ENCODE measurements at regions not wholly inside any gene's neighbourhood (a gene's known extent, or its start where the extent isn't known, plus 50 kb on each side); places are given as distances from the start of the nearest gene placed in this dataset.

GRCh38 chr6:165974817-165975216 lies 192.8 kb downstream of the TBXT start:
- Histone ChIP-seq H3K27ac (ENCODE audit: low read length) (no peak overlapping the region), H3K79me2 (replicated peaks; ENCODE audit: insufficient read depth, low read length) (no peaks in the 10 kb centered on the region), H3F3A (ENCODE audit: insufficient read depth, low read length, poor library complexity, severe bottlenecking) (no peaks in the 10 kb centered on the region), H4K20me1 (ENCODE audit: insufficient read depth) (no peaks in the 10 kb centered on the region), H3K4me3 (ENCODE audit: low read length) (no peak overlapping the region), H3K9me3 (ENCODE audit: low read length) (no peaks in the 10 kb centered on the region), H3K9ac (ENCODE audit: low read length) (no peak overlapping the region), H2AFZ (ENCODE audit: low read depth, low read length) (no peak overlapping the region), H3K9me2 (ENCODE audit: insufficient read depth, low read length) (no peaks in the 10 kb centered on the region), H3K27me3 (ENCODE audit: insufficient read depth, low read depth, low read length) (no peaks in the 10 kb centered on the region), H3K36me3 (ENCODE audit: insufficient read depth, low read length) (no peaks in the 10 kb centered on the region), H3K4me2 (ENCODE audit: low read length) (no peak overlapping the region)
- TF ChIP-seq SMC3 (conservative IDR thresholded peaks at IDR 0.05; ENCODE audit: poor library complexity) (no peak), MXI1 (conservative IDR thresholded peaks at IDR 0.05; ENCODE audit: poor library complexity, severe bottlenecking) (no peak), POLR2AphosphoS5 (IDR thresholded peaks at IDR 0.05) (no peak), REST (IDR thresholded peaks at IDR 0.05; ENCODE audit: borderline replicate concordance) (no peak)

GRCh38 chr6:165973473-165973872 lies 194.2 kb downstream of the TBXT start:
- H3F3A ChIP-seq (ENCODE audit: insufficient read depth, low read length, poor library complexity, severe bottlenecking): no peaks in the 10 kb centered on the region
- TF ChIP-seq TAF1 (IDR thresholded peaks at IDR 0.05; ENCODE audit: low read depth): no peak
- no peak for TF ChIP-seq MXI1 (conservative IDR thresholded peaks at IDR 0.05; ENCODE audit: poor library complexity, severe bottlenecking)
- TF ChIP-seq RAD21 (conservative IDR thresholded peaks at IDR 0.05): no peak
- TF ChIP-seq CTCF (IDR thresholded peaks at IDR 0.05; ENCODE audit: poor library complexity, severe bottlenecking): no peak
- no peak for TF ChIP-seq EZH2 (IDR thresholded peaks at IDR 0.05; ENCODE audit: borderline replicate concordance, insufficient read depth, low read length, poor library complexity, severe bottlenecking)
- TF ChIP-seq EP300 (conservative IDR thresholded peaks at IDR 0.05; ENCODE audit: poor library complexity, severe bottlenecking): no peak
- TF ChIP-seq REST (IDR thresholded peaks at IDR 0.05; ENCODE audit: borderline replicate concordance): no peak
- no peak for TF ChIP-seq POLR2AphosphoS5 (IDR thresholded peaks at IDR 0.05)
- TF ChIP-seq SMC3 (conservative IDR thresholded peaks at IDR 0.05; ENCODE audit: poor library complexity): no peak
- no peaks in the 10 kb centered on the region for H3K79me2 ChIP-seq (replicated peaks; ENCODE audit: insufficient read depth, low read length)
- H3K27ac ChIP-seq (ENCODE audit: low read length): no peak overlapping the region
- H3K4me3 ChIP-seq (ENCODE audit: low read length): no peak overlapping the region
- no peaks in the 10 kb centered on the region for H3K9me2 ChIP-seq (ENCODE audit: insufficient read depth, low read length)
- H4K20me1 ChIP-seq (ENCODE audit: insufficient read depth): no peaks in the 10 kb centered on the region
- no peaks in the 10 kb centered on the region for H3K36me3 ChIP-seq (ENCODE audit: insufficient read depth, low read length)
- no peak overlapping the region for H2AFZ ChIP-seq (ENCODE audit: low read depth, low read length)
- no peaks in the 10 kb centered on the region for H3K27me3 ChIP-seq (ENCODE audit: insufficient read depth, low read depth, low read length)
- H3K9ac ChIP-seq (ENCODE audit: low read length): no peak overlapping the region
- H3K4me2 ChIP-seq (ENCODE audit: low read length): no peak overlapping the region
- no peaks in the 10 kb centered on the region for H3K9me3 ChIP-seq (ENCODE audit: low read length)

Measured in neural cell (in vitro differentiated cells).